Ishikawa (cell line): ENCODE measurements at regions not wholly inside any gene's neighbourhood (a gene's known extent, or its start where the extent isn't known, plus 50 kb on each side); places are given as distances from the start of the nearest gene placed in this dataset.

Experiments
- CEBPB ChIP-seq: IDR thresholded peaks from 2 replicates; pipeline ENCODE4 v1.6.1; 2012
- CREB1 ChIP-seq: IDR thresholded peaks from 2 replicates; pipeline ENCODE4 v1.6.1; 2012; ENCODE audit warnings: low read depth
- EGR1 ChIP-seq: IDR thresholded peaks from 2 replicates; pipeline ENCODE4 v1.6.1; 2012
- EP300 ChIP-seq: IDR thresholded peaks from 2 replicates; pipeline ENCODE4 v1.6.1; 2012; ENCODE audit warnings: borderline replicate concordance
- FOXM1 ChIP-seq: IDR thresholded peaks from 2 replicates; pipeline ENCODE4 v1.6.1; 2012; ENCODE audit warnings: low read depth, borderline replicate concordance
- NFIC ChIP-seq: IDR thresholded peaks from 2 replicates; pipeline ENCODE4 v1.6.1; 2012
- RAD21 ChIP-seq: IDR thresholded peaks from 2 replicates; pipeline ENCODE4 v1.6.1; 2012; ENCODE audit warnings: low read depth
- REST ChIP-seq: IDR thresholded peaks from 2 replicates; pipeline ENCODE4 v1.6.1; 2012; ENCODE audit warnings: low read depth, mild to moderate bottlenecking
- TAF1 ChIP-seq: IDR thresholded peaks from 2 replicates; pipeline ENCODE4 v1.6.1; 2012; ENCODE audit warnings: low read depth, mild to moderate bottlenecking
- TEAD4 ChIP-seq: IDR thresholded peaks from 2 replicates; pipeline ENCODE4 v1.6.1; 2012
- ZBTB7A ChIP-seq: IDR thresholded peaks from 2 replicates; pipeline ENCODE4 v1.6.1; 2012; ENCODE audit warnings: low read depth
- TF ChIP-seq, protein P1 (sequence below): IDR thresholded peaks from 2 replicates; pipeline ENCODE4 v1.6.1; 2012

- TF ChIP-seq TEAD4 (no peak), REST (no peak), NFIC (no peak), CREB1 (no peak), EGR1 (no peak), RAD21 (no peak), ZBTB7A (no peak), FOXM1 (no peak), TAF1 (no peak), EP300 (no peak), CEBPB (no peak)
- TF ChIP-seq, protein P1, sequence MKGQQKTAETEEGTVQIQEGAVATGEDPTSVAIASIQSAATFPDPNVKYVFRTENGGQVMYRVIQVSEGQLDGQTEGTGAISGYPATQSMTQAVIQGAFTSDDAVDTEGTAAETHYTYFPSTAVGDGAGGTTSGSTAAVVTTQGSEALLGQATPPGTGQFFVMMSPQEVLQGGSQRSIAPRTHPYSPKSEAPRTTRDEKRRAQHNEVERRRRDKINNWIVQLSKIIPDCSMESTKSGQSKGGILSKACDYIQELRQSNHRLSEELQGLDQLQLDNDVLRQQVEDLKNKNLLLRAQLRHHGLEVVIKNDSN, result no peak
Observed at GRCh38 chr5:60036192-60036938, 142.8 kb upstream of the PDE4D start.
